Embryonic facial prominence (tissue), 1 donor: ENCODE measurements at regions not wholly inside any gene's neighbourhood (a gene's known extent, or its start where the extent isn't known, plus 50 kb on each side); places are given as distances from the start of the nearest gene placed in this dataset.

Experiments used
- DNase-seq: peaks from one replicate; pipeline ENCODE4 v3.0.0-alpha.2; 2016; ENCODE audit errors: extremely low spot score

DNA sequence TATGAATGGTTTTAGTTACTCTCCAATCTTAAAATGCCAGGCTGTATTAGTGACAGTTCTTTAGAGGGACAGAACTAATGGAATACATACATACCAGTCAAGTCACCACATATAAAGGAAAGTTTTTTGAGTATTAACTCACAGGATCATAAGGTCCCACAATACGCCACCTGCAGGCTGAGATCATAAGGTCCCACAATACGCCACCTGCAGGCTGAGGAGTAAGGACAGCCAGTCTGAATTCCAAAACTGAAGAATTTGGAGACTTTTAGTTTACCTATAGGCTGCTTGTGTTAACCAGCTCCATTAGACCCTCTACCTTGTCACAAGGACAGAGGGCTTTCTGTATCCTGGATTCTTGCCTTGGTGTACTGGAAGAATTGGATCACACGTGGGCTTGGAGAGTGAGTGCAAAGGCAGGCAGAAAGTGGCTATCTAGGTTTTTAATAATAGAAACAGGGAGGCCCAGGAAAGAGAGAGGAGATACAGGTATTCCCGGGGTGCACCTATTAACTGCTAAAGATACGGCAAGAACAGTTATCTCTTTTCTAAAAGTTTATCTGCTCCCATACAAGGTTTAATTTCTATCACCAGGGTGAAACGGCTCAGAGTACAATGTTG, 234.9 kb upstream of the CYRIA start:
- no peak for DNase-seq

DNA sequence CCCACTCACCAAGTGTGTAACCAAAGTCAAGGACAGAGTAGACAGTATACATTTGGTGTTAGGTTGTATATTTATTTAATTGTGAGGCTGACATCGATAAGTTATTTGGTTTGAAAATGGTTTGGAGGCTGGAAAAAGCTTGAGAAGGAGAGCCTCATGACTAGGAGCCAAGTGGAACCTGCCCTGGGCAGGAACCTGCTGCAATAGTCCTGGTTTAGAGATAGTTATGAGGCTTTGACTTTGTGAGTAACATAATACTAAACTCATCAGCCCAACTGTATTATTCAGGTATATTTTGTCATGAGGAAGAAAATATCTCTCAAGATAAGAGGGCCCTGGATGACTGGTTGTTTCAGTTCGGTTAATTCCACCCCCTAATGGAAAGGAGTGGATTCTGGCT, 234.3 kb upstream of the CYRIA start:
- no peak for DNase-seq

DNA sequence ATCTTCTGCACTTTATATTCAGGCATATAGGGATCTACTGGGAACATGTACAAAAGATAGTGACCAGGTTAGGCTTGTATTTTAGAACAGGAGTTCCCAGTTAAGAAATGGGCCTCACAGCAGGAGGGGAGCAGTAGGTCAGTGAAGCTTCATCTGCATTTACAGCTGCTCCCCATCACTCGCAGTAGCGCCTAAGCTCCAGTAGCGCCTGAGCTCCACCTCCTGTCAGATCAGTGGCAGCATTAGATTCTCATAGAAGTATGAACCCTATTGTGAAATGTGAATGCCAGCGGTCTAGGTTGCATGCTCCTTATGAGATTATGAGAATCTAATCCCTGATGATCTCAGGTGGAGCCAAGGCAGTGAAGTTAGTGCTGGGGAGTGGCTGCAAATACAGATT, 224.4 kb upstream of the CYRIA start:
- DNase-seq: no peak

DNA sequence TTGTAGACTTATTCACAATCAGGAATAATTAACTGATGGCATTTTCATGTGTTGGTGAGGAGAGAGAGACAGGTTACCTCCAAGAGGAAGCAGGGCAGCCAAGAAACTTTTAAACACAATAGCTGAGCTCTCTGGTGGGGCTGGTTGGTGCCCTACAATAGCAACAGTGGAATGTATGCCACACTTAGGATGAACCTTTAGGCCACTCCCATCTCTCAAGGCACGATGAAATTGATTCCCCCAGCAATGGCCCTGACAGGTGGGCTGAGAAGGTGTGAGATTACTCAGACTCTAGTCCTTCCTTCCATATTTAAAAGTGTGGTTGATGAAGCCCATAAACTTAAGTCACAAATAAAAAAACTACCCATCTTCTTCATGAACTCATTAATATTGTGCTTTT, 219.4 kb upstream of the CYRIA start:
- DNase-seq: no peak

DNA sequence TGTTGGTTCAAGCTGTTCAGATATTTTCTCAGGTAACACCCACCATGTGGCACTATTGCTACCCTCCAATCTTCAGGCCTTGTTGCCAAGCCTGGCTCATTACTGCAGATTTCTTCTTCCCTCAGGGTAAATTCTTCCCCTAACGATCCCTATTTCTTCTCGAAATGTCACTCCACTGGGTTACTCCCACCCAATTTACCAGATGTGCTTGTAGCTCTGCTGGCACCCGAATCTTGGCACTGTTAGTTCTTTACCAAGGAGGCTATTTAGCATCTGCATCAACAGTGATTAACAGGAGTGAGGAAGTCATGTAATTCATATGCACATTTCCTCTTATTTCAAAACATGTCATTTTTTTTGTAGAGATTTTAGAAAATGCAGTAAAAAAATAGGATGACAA, 217.1 kb upstream of the CYRIA start:
- no peak for DNase-seq

DNA sequence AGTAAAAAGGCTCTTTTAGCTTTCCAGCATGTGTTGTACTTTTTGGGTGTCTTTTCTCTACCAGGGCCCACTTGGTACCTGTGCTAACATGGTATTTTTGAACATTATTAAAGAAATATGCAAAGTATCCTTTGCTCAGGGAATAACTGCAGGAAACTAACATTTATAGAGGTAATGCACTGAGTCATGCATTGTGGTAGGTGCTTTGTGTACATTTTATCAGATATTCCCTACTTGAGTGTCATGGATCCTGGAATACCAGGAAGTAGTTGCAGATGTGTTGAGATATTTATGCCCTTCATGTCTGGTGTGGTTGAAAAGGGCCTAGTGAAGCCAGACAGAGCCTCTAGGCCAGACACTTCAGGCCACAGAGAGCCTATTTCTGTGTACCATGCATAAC, 215.5 kb upstream of the CYRIA start:
- DNase-seq: no peak

DNA sequence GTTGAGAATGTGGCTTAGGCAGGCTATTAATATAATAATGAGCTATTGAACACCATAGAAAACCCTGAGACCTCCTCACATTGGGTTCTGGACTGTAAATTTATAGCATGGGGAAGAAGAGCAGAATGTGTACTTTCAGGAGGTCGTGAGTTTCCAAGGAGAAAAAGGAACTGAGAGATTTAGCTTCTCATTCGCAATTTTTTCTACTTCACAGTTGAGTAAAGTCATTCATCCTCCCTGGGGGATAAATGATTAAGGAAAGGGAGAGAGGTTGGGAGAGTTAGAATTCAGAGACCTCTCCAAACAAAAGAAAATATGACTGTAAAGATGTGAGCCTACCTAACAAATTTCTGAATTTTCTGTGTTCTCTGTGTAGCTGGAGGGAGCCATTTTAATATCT, 205.8 kb upstream of the CYRIA start:
- no peak for DNase-seq

DNA sequence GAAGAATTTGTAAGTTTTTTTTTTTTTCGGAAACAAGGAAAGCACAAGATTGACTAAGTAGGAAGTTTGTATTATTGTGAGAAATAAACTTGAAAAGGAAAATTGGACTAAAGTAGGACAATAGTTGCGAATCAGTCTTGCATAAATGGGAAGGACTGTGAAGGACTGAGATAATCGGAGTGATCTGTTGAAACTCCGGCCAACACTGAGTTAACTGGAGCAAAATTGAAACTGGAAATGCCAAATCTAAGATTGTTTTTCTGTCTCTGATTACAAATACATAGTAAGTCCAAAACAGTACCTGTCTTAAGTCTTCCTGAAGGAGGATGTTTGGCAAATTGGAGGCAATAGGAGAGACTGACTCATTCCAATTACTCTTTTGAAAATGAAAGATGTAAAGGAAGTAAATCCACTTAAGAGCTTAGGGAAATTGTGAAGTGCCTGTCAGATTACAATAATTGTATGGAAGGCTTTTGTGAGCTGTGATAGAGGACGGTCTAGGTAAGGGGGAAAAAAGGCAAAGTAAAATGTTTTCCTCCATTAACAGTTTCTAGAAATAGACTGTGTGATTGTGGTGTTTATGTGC, 204.9 kb upstream of the CYRIA start:
- no peak for DNase-seq

DNA sequence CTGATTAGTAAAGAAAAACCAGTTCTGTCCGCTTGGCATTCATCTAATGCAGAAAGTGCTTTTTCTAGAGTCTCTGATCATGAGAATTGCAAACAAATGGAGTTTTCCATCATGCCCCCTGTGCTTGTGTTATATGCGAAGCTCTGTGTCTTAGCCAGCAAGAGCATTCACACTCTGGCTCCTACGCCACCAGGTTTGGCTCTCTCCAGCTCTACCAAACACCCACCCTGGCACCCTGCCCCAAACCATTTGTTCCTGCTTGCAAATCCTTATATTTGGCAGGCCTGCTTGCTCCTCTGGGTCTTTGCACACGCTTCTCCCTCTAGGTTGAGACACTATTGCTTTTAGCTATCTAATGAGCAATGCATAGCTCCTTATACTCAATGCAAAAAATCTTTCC, 204.1 kb upstream of the CYRIA start:
- no peak for DNase-seq

DNA sequence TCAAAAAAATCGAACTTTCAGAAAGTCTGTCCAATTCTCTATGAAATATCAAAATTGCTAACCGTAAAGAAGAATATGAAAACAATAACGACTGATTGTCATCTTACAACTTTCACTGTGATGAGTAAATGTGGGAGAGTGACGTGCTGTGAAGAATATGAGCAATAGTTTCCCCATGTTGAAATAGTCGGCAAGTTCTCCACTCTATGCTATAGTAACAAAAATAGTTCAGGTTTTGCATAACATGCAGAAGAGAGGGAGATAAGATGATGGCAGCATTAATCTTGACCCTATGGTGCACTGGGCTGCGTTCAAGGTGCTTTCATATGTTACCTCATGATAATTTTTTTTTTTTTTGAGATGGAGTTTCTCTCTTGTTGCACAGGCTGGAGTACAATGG, 196.8 kb upstream of the CYRIA start:
- DNase-seq: no peak

DNA sequence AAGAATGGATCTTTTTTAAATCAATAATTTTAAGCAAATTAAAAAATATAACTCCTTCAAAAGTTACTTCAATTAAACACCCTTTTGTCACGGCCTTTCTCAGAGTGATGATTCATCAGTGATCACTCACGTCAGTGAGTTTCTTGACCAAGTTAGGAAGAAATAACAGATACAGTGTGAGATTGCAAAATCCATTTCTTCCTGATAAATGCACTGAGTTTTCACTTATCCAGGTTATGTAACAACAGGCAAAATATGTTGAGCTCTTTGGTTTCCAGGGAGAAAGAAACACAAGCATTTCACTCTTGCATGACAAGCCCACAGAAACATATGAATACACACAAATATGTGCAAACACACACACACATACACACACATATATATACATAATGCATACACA, 195.9 kb upstream of the CYRIA start:
- DNase-seq: no peak

DNA sequence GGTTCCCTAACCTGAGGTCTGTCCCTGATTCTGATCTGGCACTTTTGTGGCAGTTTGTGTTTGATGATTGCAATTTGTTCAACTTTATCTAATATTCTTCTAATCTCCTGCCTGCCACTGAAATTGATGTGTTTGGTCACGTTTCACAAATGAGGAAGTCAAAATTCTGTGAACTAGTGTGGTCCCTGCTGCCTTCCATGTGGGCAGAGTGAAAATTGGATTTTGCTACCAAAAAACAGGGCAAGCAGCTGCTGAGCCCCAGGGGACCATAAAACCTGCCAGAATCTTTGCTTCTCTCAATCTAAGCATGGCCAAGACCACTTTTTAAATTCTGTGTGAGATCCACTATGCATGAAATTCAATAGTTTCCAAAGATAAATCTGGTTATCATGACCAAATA, 195.5 kb upstream of the CYRIA start:
- DNase-seq: no peak

DNA sequence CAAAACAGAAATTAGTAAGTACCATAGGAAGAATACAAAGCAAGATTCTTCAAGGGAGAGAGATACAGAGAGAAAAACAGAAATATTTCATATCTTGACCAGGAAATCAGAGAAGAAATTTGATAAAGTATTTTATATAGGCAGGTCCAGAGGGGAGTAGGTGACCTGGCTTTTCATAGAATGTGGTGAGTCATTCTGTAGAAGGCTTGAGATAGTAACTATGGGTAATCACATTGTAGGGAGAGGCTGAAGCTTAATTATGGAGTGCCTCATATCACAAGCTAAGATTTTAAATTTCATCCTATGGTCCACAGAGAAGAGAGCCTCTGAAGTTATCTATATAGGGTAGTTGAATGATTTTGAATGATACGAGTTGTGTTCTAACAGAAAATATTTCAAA, 195.0 kb upstream of the CYRIA start:
- no peak for DNase-seq

DNA sequence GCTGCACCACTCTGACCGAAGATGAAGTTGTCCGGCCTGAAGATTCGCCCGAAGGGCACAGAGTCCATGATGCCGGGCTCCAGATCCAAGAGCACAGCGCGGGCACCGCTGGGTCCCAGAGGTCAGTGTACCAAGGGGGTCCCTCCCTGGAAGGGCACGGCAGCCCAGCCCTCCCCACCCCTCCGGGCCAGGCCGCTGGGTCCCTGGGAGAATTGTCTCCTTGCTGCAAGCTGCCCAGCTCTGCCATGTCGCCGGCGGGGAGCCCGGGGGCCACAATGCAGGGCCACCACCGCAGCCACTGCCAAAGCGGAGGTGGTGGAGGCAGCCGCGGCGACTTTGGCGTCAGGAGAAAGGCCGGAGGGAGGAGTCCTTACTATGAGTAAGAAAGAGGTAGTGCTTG, 189.5 kb upstream of the CYRIA start:
- no peak for DNase-seq

DNA sequence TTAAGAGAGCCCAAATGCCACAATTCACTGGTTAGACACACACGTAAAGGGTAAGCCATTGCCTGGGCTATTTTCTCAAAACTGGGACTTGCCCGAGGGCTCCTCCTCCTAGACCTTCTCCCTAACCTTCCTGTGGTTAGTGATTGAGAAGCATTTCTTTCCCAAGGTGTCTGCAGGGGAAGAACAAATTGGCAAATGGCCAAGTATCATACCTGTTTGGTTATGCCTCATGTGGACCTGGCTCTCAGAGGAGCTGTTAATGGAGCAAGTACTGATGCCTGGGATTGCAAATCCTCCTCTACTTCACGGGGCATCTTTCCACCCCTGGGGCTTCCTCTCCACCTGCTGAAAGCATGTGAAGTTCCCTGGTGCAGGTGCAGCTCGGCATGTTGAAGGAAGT, 187.5 kb upstream of the CYRIA start:
- DNase-seq: no peak

DNA sequence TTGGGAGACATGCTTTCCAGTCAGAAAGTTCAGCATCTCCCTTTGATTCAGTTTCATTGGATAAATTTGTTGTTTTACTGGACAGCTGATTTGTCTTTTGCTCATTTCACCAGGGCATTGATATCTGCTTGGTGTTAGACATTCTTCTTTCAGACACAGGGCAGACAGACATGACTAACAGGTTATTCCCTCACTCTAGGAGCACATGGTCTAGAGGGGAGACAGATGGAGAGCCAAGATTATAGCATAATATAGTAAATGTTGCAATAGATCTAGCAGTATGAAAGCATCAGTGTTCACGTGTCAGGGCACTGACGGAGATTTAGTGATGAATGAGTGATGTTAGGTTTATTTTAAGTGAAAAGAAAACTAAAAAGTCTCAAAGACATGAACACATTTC, 187.0 kb upstream of the CYRIA start:
- DNase-seq: no peak

DNA sequence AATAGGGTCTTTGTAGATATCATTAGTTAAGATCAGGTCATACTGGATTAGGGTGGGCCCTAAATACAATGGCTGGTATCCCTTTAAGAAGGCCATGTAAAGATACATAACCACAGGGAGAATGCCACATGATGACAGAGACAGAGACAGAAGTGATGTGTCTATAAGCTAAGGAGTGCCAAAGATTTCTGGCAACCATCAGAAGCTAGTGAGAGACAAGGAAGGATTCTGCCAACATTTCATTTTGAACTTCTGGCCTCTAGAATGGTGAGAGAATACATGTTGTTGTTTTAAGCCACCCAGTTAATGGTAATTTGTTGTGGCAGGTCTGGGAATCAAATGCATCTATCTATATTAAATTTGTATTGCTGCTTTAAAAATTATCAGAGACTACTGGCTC, 185.5 kb upstream of the CYRIA start:
- no peak for DNase-seq

DNA sequence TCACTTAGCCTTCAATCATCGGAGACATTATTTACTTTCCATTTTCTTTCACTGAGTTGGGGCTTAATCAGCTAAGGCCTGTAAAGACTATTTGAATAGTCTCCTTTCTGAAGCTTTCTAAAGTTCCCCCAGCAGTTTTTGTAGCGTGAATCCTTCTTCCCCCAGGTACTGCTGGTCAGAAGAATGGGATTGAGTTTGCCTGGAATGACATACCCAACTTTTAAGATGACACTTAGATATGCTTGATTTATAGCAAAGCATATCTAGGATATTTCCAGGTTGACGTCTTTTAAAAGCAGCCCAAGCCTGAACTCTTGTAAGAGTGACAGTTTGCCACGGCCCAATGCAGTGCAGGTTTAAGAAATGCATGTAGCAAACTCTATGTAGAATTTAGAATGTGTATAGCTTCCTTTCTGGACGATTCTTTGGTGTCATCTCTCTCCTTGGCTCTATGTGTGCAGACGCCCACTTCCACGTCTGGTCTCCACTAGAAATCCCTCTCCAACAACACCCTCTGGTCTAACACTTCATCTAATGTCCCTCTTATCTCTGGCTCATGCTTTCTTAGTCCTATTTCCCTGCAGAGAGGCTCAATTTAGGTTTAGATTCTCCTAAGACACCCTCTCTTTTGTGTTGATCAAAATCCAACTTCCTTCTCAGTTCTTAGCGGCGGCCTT, 175.0 kb upstream of the CYRIA start:
- no peak for DNase-seq

DNA sequence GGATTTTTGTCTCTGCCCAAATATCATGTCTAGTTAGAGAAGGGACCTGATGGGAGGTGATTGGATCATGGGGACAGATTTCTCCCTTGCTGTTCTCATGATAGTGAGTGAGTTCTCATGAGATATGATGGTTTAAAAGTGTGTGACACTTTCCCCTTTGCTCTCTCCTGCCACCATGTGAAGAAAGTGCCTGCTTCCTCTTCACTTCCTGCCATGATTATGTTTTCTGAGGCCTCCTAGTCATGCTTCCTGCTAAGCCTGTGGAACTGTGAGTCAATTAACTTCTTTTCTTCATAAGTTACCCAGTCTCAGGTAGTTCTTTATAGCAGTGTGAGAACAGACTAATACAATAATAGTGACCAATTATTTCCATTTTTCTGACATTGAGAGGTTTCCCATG, 167.3 kb upstream of the CYRIA start:
- DNase-seq: no peak

DNA sequence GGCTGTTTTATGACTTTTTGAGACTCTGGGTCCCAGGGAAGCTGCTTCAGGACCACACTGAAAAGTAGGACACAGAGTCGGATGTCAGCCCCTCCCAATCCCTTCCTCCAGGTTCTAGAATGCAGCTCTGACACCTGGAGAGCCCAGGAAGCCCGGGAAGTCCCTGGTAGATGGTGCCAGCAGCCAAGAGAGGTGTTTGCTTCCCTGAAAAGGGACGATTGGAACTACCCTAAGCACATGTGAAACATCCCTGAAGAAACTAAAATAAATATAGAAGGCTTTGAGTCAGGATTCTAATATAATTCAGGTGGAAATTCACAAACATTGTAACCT, 163.2 kb upstream of the CYRIA start:
- no peak for DNase-seq

DNA sequence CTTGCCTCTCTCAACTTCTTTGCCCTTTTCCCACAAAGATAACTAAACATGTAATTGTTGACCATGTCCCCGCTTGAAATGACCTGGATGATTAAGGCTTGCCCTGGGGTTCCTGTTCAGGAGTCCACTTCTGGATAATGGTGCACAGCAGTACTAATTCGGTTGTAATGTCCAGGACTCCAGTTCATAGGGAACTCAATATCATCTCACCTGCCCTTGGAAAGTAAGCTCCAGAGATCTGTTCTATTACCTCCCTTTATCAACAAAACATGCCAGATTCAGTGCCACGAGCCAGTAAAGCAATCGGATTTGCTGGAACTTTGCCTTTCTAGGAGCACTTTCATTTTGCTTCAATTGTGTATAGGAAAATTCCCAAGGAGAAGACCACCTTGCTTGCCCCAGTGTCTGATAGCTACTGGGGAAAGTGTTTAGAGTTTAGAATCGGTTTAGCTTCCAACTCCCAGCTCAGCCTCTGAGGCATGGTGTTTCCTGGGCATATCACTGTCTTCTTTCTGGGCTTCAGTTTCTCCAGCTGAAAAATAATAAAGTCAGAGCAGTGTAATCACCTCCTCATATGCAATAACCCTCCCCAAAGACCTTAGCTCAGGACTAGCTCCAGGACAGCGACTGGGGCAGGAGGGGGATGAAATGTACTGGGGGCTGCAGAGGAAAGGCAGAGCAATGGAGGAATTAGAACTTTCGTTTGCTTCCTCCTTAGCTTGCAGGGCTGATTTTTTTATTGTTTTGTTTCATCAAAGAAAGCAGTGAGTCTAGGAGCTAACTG, 162.6 kb upstream of the CYRIA start:
- DNase-seq: no peak

DNA sequence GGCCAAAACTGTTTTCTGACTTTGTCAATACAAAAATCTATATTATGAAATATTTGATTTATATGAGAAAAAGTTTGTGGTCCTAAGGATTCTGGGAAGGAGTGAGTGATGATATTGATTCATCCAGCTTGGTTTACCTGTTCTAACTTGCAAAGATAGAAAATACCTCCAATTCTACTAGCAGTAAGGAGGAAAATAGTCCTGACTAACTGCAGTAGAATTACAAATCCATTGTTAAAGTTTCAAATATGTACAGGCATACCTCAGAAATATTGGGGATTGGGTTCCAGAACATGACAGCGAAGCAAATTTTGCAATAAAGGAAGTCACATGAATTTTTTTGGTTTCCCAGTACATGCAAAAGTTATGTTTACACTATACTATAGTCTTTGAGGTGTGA, 158.8 kb upstream of the CYRIA start:
- no peak for DNase-seq

DNA sequence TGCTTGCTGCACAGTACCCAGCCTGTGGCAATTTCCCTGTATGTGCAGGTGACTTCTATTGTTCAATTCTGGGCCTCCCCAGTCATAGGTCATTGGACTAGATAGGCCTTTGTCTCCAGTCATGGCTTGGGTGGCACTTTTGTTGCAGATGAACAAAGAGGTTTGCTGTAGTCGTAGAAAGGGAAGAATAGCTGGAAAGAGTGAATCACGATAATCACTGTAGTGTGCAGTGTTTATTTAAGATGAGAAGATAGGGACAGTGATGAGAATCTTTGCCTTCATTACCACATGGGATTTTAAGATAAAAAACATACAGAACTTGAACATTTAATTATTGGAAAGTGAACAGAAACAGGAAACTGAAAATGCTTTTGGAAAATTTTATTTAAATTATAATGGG, 156.1 kb upstream of the CYRIA start:
- no peak for DNase-seq
